Thoracic aorta (tissue), 2 donors: ENCODE measurements at regions not wholly inside any gene's neighbourhood (a gene's known extent, or its start where the extent isn't known, plus 50 kb on each side); places are given as distances from the start of the nearest gene placed in this dataset.

ENCODE experiments used
- ATAC-seq: fragments of 150-250 bp; one replicate; pipeline ENCODE4 v1.8.0; 2017; ENCODE audit warnings: low read depth; ENCODE audit not compliant: insufficient number of reproducible peaks, low FRiP score
- DNase-seq: peaks from one replicate; pipeline ENCODE4 v3.0.0-alpha.2; 2020; ENCODE audit warnings: low spot score
- H3K27ac ChIP-seq, 2 donors: fragments of 200-600 bp; sonication (generic); 1 replicate in 1 of 2; 2 replicates in 1 of 2; pipeline ENCODE4 v1.5.1; 2016; ENCODE audit warnings: mild to moderate bottlenecking in 2 of 2, moderate library complexity in 2 of 2
- H3K27me3 ChIP-seq: fragments of 200-600 bp; sonication (generic); replicated peaks from 2 replicates; pipeline ENCODE4 v1.6.0; 2016; ENCODE audit warnings: mild to moderate bottlenecking; ENCODE audit not compliant: insufficient read depth
- H3K36me3 ChIP-seq: fragments of 200-600 bp; sonication (generic); one replicate; pipeline ENCODE4 v1.5.1; 2016
- H3K4me1 ChIP-seq, 2 donors: fragments of 200-600 bp; sonication (generic); 1 replicate in 1 of 2; 2 replicates in 1 of 2; pipeline versions ENCODE4 v1.5.1 to v1.6.0; 2016; ENCODE audit warnings: low read depth in 2 of 2, mild to moderate bottlenecking in 1 of 2; ENCODE audit not compliant: control insufficient read depth in 1 of 2
- H3K4me3 ChIP-seq: fragments of 200-600 bp; sonication (generic); 2 replicates; pipeline ENCODE4 v1.5.1; 2016; ENCODE audit warnings: mild to moderate bottlenecking
- H3K9me3 ChIP-seq: fragments of 200-600 bp; sonication (generic); 2 replicates; pipeline ENCODE4 v1.5.1; 2016
- TF ChIP-seq, protein P1 (sequence below): fragments of 200-600 bp; sonication (generic); IDR thresholded peaks from one replicate; pipeline ENCODE4 v1.5.1; 2019; ENCODE audit warnings: antibody characterized with exemption

- no peaks in the 10 kb centered on the region for H3K4me1 ChIP-seq
- ATAC-seq (no peak), DNase-seq (no peak)
- no peak overlapping the region for H3K27ac ChIP-seq
- H3K27me3 ChIP-seq, result no peaks in the 10 kb centered on the region
- no peak overlapping the region for H3K4me3 ChIP-seq
- TF ChIP-seq, protein P1, sequence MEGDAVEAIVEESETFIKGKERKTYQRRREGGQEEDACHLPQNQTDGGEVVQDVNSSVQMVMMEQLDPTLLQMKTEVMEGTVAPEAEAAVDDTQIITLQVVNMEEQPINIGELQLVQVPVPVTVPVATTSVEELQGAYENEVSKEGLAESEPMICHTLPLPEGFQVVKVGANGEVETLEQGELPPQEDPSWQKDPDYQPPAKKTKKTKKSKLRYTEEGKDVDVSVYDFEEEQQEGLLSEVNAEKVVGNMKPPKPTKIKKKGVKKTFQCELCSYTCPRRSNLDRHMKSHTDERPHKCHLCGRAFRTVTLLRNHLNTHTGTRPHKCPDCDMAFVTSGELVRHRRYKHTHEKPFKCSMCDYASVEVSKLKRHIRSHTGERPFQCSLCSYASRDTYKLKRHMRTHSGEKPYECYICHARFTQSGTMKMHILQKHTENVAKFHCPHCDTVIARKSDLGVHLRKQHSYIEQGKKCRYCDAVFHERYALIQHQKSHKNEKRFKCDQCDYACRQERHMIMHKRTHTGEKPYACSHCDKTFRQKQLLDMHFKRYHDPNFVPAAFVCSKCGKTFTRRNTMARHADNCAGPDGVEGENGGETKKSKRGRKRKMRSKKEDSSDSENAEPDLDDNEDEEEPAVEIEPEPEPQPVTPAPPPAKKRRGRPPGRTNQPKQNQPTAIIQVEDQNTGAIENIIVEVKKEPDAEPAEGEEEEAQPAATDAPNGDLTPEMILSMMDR, result no peak
- H3K9me3 ChIP-seq, result no peaks in the 10 kb centered on the region
- no peaks in the 10 kb centered on the region for H3K36me3 ChIP-seq
Measured at GRCh38 chr4:171721937-171722336, 91.3 kb upstream of the GALNTL6 start.

GRCh38 chr4:171719691-171720090, 93.5 kb upstream of the GALNTL6 start:
- TF ChIP-seq, protein P1, result no peak
- Histone ChIP-seq H3K27ac (no peak overlapping the region), H3K9me3 (no peaks in the 10 kb centered on the region), H3K27me3 (no peaks in the 10 kb centered on the region), H3K4me3 (no peak overlapping the region), H3K4me1 (no peaks in the 10 kb centered on the region), H3K36me3 (no peaks in the 10 kb centered on the region)
- DNase-seq (no peak), ATAC-seq (no peak)

GRCh38 chr4:171718665-171719064, 94.5 kb upstream of the GALNTL6 start:
- H3K4me3 ChIP-seq, result no peak overlapping the region
- ATAC-seq, result no peak

DNA sequence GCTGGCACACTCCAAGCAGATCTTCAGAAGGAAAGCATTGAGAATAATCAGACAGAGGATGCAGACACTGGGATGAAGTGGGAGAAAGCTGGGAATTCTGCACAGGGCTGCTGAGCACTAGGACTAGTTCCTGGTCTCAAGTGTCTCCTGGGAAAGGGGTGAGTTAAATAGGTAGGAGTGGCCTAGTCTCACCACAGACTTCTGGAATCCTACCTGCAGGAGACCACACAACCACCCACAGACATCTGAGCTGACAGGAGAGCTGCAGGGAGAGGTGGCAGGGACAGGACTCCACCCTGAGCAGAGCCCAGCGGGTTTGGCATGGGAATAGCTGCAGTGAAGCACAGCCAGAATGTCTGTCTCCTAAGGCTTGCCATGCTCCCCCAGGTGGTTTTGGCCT, 95.1 kb upstream of the GALNTL6 start:
- no peak for ATAC-seq
- Histone ChIP-seq H3K27ac (no peak overlapping the region), H3K27me3 (no peaks in the 10 kb centered on the region), H3K4me1 (no peaks in the 10 kb centered on the region), H3K9me3 (no peaks in the 10 kb centered on the region), H3K4me3 (no peak overlapping the region), H3K36me3 (no peaks in the 10 kb centered on the region)
- TF ChIP-seq, protein P1, result no peak
- DNase-seq, result no peak

More at GRCh38 chr4:171718665-171719064, 94.5 kb upstream of the GALNTL6 start:
- Histone ChIP-seq H3K4me1 (no peaks in the 10 kb centered on the region), H3K36me3 (no peaks in the 10 kb centered on the region), H3K27ac (no peak overlapping the region), H3K27me3 (no peaks in the 10 kb centered on the region), H3K9me3 (no peaks in the 10 kb centered on the region)
- no peak for DNase-seq
- TF ChIP-seq, protein P1, result no peak

DNA sequence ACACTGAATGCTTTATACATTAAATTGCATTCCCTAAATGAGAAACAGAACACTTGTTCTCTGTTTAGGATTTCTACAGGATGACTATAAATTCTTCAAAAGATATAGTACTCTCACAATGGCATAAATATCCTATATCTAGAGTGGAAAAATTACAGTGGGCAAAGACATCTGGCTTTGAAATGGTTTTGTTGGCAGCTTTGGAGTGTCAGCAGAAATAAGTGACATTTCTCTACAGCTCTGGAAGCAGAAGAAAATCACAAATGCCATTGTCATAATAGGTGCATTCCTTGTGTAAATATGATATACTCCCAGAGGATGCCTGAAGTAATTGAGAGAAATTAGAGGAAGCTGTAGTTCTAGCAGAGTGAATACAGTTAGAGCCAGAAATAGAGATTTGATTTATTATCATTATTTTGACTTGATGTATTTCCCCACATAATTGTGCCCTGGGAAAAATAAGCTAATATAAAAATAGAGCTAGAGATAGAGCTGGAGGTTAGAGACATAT, 95.9 kb upstream of the GALNTL6 start:
- H3K4me1 ChIP-seq, result no peaks in the 10 kb centered on the region
- H3K27me3 ChIP-seq, result no peaks in the 10 kb centered on the region
- no peaks in the 10 kb centered on the region for H3K36me3 ChIP-seq
- H3K27ac ChIP-seq, result no peak overlapping the region
- ATAC-seq (no peak), DNase-seq (no peak)
- TF ChIP-seq, protein P1, result no peak
- no peak overlapping the region for H3K4me3 ChIP-seq
- no peaks in the 10 kb centered on the region for H3K9me3 ChIP-seq
